ENCODE measurements at regions not wholly inside any gene's neighbourhood (a gene's known extent, or its start where the extent isn't known, plus 50 kb on each side); places are given as distances from the start of the nearest gene placed in this dataset.

DNA sequence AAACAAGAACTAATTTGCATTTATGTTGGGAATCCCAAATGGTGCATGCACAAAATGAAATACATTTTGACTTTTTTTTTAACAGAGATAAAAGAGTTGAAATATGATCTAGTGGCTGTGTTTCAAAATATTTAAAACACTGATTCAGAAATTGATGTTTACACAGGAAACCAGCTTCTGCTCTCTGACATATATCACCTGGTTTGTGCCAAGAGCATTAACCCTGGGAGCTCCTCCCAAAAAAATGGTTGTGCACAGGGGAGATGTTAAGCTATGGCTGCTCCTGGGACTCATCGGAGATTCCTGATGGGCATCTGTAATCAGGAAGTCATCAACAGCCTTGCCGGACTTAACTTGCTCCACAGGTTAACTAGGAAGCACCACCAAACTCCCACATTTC lies 65.2 kb upstream of the MAL start:
- TF ChIP-seq EGR1 (IDR thresholded peaks at IDR 0.05) (no peak), TCF12 (IDR thresholded peaks at IDR 0.05; ENCODE audit: low read depth) (no peak), ZBTB7A (IDR thresholded peaks at IDR 0.05; ENCODE audit: low read depth) (no peak), NFIC (IDR thresholded peaks at IDR 0.05) (no peak), CEBPB (IDR thresholded peaks at IDR 0.05) (no peak), FOXM1 (IDR thresholded peaks at IDR 0.05; ENCODE audit: borderline replicate concordance, low read depth) (no peak), TAF1 (IDR thresholded peaks at IDR 0.05; ENCODE audit: low read depth) (no peak), CREB1 (IDR thresholded peaks at IDR 0.05; ENCODE audit: low read depth) (no peak), TEAD4 (IDR thresholded peaks at IDR 0.05) (no peak), RAD21 (IDR thresholded peaks at IDR 0.05; ENCODE audit: low read depth) (no peak)
- TF ChIP-seq, protein P1, sequence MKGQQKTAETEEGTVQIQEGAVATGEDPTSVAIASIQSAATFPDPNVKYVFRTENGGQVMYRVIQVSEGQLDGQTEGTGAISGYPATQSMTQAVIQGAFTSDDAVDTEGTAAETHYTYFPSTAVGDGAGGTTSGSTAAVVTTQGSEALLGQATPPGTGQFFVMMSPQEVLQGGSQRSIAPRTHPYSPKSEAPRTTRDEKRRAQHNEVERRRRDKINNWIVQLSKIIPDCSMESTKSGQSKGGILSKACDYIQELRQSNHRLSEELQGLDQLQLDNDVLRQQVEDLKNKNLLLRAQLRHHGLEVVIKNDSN (IDR thresholded peaks at IDR 0.05), result no peak
- TF ChIP-seq, protein P2, sequence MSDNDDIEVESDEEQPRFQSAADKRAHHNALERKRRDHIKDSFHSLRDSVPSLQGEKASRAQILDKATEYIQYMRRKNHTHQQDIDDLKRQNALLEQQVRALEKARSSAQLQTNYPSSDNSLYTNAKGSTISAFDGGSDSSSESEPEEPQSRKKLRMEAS (IDR thresholded peaks at IDR 0.05), result no peak

- no peak for TF ChIP-seq FOXM1 (IDR thresholded peaks at IDR 0.05; ENCODE audit: borderline replicate concordance, low read depth)
- no peak for TF ChIP-seq CREB1 (IDR thresholded peaks at IDR 0.05; ENCODE audit: low read depth)
- no peak for TF ChIP-seq TCF12 (IDR thresholded peaks at IDR 0.05; ENCODE audit: low read depth)
- TF ChIP-seq TEAD4 (IDR thresholded peaks at IDR 0.05), result no peak
- no peak for TF ChIP-seq NFIC (IDR thresholded peaks at IDR 0.05)
These were observed 64.8 kb upstream of the MAL start for GRCh38 chr2:94960751-94961150.

- TF ChIP-seq, protein P1 (IDR thresholded peaks at IDR 0.05), result no peak
- TF ChIP-seq TEAD4 (IDR thresholded peaks at IDR 0.05), result no peak
- TF ChIP-seq EP300 (IDR thresholded peaks at IDR 0.05; ENCODE audit: borderline replicate concordance), result no peak
- TF ChIP-seq FOXM1 (IDR thresholded peaks at IDR 0.05; ENCODE audit: borderline replicate concordance, low read depth), result no peak
- TF ChIP-seq YY1 (IDR thresholded peaks at IDR 0.05; ENCODE audit: low read depth), result no peak
- TF ChIP-seq EGR1 (IDR thresholded peaks at IDR 0.05), result no peak
- no peak for TF ChIP-seq CEBPB (IDR thresholded peaks at IDR 0.05)
- TF ChIP-seq TAF1 (IDR thresholded peaks at IDR 0.05; ENCODE audit: low read depth), result no peak
- no peak for TF ChIP-seq NFIC (IDR thresholded peaks at IDR 0.05)
- no peak for TF ChIP-seq ZBTB7A (IDR thresholded peaks at IDR 0.05; ENCODE audit: low read depth)
- TF ChIP-seq TCF12 (IDR thresholded peaks at IDR 0.05; ENCODE audit: low read depth), result no peak
- TF ChIP-seq RAD21 (IDR thresholded peaks at IDR 0.05; ENCODE audit: low read depth), result no peak
- no peak for TF ChIP-seq CREB1 (IDR thresholded peaks at IDR 0.05; ENCODE audit: low read depth)
- no peak for TF ChIP-seq REST (IDR thresholded peaks at IDR 0.05; ENCODE audit: low read depth)
- TF ChIP-seq, protein P2 (IDR thresholded peaks at IDR 0.05), result no peak
These were observed 61.3 kb upstream of the MAL start for GRCh38 chr2:94964193-94964592.

- TF ChIP-seq, protein P1 (IDR thresholded peaks at IDR 0.05), result no peak
- no peak for TF ChIP-seq NFIC (IDR thresholded peaks at IDR 0.05)
- no peak for TF ChIP-seq TAF1 (IDR thresholded peaks at IDR 0.05; ENCODE audit: low read depth)
- TF ChIP-seq YY1 (IDR thresholded peaks at IDR 0.05; ENCODE audit: low read depth), result no peak
- no peak for TF ChIP-seq ZBTB7A (IDR thresholded peaks at IDR 0.05; ENCODE audit: low read depth)
- no peak for TF ChIP-seq FOXM1 (IDR thresholded peaks at IDR 0.05; ENCODE audit: borderline replicate concordance, low read depth)
- no peak for TF ChIP-seq EP300 (IDR thresholded peaks at IDR 0.05; ENCODE audit: borderline replicate concordance)
- TF ChIP-seq TEAD4 (IDR thresholded peaks at IDR 0.05), result no peak
- TF ChIP-seq, protein P2 (IDR thresholded peaks at IDR 0.05), result no peak
- no peak for TF ChIP-seq TCF12 (IDR thresholded peaks at IDR 0.05; ENCODE audit: low read depth)
- TF ChIP-seq CREB1 (IDR thresholded peaks at IDR 0.05; ENCODE audit: low read depth), result no peak
- no peak for TF ChIP-seq RAD21 (IDR thresholded peaks at IDR 0.05; ENCODE audit: low read depth)
- TF ChIP-seq REST (IDR thresholded peaks at IDR 0.05; ENCODE audit: low read depth), result no peak
- TF ChIP-seq EGR1 (IDR thresholded peaks at IDR 0.05), result no peak
- no peak for TF ChIP-seq CEBPB (IDR thresholded peaks at IDR 0.05)
These were observed 58.8 kb upstream of the MAL start for GRCh38 chr2:94966689-94967088.

DNA sequence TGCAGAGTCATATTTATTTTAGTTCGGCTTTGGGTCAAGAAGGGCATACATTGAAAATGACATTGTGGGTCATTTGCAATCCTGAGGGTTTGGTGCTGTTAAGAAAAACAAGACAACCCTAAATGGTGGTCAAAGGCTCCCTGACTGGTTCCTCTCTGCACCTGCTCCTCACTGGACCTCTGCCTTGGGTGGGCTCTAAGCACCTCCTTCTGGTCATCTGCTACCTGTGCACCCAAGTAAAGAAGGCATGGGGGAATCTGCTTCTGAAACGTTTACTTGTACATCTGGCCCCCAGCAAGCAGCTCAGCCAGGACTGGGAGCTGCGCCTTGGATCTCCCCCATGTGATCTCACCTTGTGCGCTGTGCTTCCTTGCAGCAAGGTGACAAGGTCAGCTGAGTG lies 55.2 kb upstream of the MAL start:
- TF ChIP-seq NFIC (IDR thresholded peaks at IDR 0.05) (no peak), TEAD4 (IDR thresholded peaks at IDR 0.05) (no peak), TCF12 (IDR thresholded peaks at IDR 0.05; ENCODE audit: low read depth) (no peak), TAF1 (IDR thresholded peaks at IDR 0.05; ENCODE audit: low read depth) (no peak), YY1 (IDR thresholded peaks at IDR 0.05; ENCODE audit: low read depth) (no peak), CEBPB (IDR thresholded peaks at IDR 0.05) (no peak), CREB1 (IDR thresholded peaks at IDR 0.05; ENCODE audit: low read depth) (no peak), RAD21 (IDR thresholded peaks at IDR 0.05; ENCODE audit: low read depth) (no peak; the same call in 1 of the 2 replicates), EGR1 (IDR thresholded peaks at IDR 0.05) (no peak), ZBTB7A (IDR thresholded peaks at IDR 0.05; ENCODE audit: low read depth) (no peak), EP300 (IDR thresholded peaks at IDR 0.05; ENCODE audit: borderline replicate concordance) (no peak), FOXM1 (IDR thresholded peaks at IDR 0.05; ENCODE audit: borderline replicate concordance, low read depth) (no peak), REST (IDR thresholded peaks at IDR 0.05; ENCODE audit: low read depth) (no peak)
- TF ChIP-seq, protein P1 (IDR thresholded peaks at IDR 0.05), result no peak
- TF ChIP-seq, protein P2 (IDR thresholded peaks at IDR 0.05), result no peak

Data from Ishikawa (cell line).